ENCODE measurements at regions not wholly inside any gene's neighbourhood (a gene's known extent, or its start where the extent isn't known, plus 50 kb on each side); places are given as distances from the start of the nearest gene placed in this dataset.

DNA sequence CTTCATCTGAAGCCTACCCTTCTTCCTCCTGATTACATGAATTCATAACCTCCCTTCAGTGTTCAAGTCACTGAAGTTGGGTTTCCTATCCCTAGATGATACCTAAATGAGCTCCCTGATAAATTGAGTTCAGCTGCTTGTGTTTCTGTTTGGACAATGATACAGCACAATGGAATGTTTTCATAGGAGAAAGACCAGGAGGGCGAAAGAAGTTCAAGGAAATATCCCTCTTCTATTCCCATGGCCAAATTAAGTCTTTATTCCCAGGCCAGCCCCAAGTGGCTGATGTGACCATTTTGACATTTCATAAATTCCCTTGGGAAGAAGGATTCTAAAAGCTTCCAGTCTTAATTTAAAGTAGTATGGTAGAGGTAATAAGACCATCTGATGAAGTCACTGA lies 555.8 kb upstream of the CLINT1 start:
- TF ChIP-seq, protein P1, sequence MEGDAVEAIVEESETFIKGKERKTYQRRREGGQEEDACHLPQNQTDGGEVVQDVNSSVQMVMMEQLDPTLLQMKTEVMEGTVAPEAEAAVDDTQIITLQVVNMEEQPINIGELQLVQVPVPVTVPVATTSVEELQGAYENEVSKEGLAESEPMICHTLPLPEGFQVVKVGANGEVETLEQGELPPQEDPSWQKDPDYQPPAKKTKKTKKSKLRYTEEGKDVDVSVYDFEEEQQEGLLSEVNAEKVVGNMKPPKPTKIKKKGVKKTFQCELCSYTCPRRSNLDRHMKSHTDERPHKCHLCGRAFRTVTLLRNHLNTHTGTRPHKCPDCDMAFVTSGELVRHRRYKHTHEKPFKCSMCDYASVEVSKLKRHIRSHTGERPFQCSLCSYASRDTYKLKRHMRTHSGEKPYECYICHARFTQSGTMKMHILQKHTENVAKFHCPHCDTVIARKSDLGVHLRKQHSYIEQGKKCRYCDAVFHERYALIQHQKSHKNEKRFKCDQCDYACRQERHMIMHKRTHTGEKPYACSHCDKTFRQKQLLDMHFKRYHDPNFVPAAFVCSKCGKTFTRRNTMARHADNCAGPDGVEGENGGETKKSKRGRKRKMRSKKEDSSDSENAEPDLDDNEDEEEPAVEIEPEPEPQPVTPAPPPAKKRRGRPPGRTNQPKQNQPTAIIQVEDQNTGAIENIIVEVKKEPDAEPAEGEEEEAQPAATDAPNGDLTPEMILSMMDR (conservative IDR thresholded peaks at IDR 0.05) = no peak
- TF ChIP-seq EZH2 (IDR thresholded peaks at IDR 0.05; ENCODE audit: low read depth) = no peak
